Neuronal stem cell (in vitro differentiated cells): ENCODE measurements at regions not wholly inside any gene's neighbourhood (a gene's known extent, or its start where the extent isn't known, plus 50 kb on each side); places are given as distances from the start of the nearest gene placed in this dataset.

ENCODE experiments used
- DNase-seq: peaks from one replicate; pipeline ENCODE4 v3.0.0-alpha.2; 2013; ENCODE audit warnings: low spot score
- H2AFZ ChIP-seq: one replicate; pipeline ENCODE4 v1.6.1; 2013; ENCODE audit warnings: mild to moderate bottlenecking, low read length, inconsistent platforms
- H2AK5ac ChIP-seq: 2 replicates; pipeline ENCODE4 v1.6.1; 2013; ENCODE audit warnings: low read depth, mild to moderate bottlenecking, inconsistent platforms, low read length, moderate library complexity, mixed read lengths
- H2BK120ac ChIP-seq: 2 replicates; pipeline ENCODE4 v1.6.1; 2013; ENCODE audit warnings: low read depth, mild to moderate bottlenecking, inconsistent platforms, low read length, moderate library complexity, mixed read lengths
- H2BK12ac ChIP-seq: one replicate; pipeline ENCODE4 v1.6.1; 2013; ENCODE audit warnings: low read length, inconsistent platforms
- H2BK15ac ChIP-seq: 2 replicates; pipeline ENCODE4 v1.6.1; 2013; ENCODE audit warnings: mild to moderate bottlenecking, low read length, inconsistent platforms, mixed read lengths
- H2BK5ac ChIP-seq: one replicate; pipeline ENCODE4 v1.6.1; 2013; ENCODE audit warnings: inconsistent platforms, mild to moderate bottlenecking, low read length, moderate library complexity
- H3K14ac ChIP-seq: one replicate; pipeline ENCODE4 v1.6.1; 2013; ENCODE audit warnings: low read length, inconsistent platforms
- H3K18ac ChIP-seq: 2 replicates; pipeline ENCODE4 v1.6.1; 2013; ENCODE audit warnings: low read length, inconsistent platforms
- H3K23ac ChIP-seq: 2 replicates; pipeline ENCODE4 v1.6.1; 2013; ENCODE audit warnings: low read depth, mild to moderate bottlenecking, mixed read lengths, low read length, inconsistent platforms; ENCODE audit not compliant: poor library complexity
- H3K27ac ChIP-seq: replicated peaks from 3 replicates; pipeline ENCODE4 v1.5.1; 2013; ENCODE audit warnings: low read length, inconsistent platforms
- H3K27me3 ChIP-seq, 3 experiments: 2 replicates each; pipeline ENCODE4 v1.6.1; 2013; ENCODE audit warnings: low read length in 3 of 3, mild to moderate bottlenecking in 2 of 3, inconsistent platforms in 1 of 3, low read depth in 1 of 3, mixed read lengths in 1 of 3, moderate library complexity in 1 of 3; ENCODE audit not compliant: control insufficient read depth in 3 of 3, insufficient read depth in 3 of 3
- H3K36me3 ChIP-seq, 2 donors: replicated peaks in 1 of 2; 2 replicates each; pipeline ENCODE4 v1.6.1; 2013; ENCODE audit warnings: low read length in 2 of 2; ENCODE audit not compliant: control insufficient read depth in 2 of 2, insufficient read depth in 2 of 2
- H3K4ac ChIP-seq: 2 replicates; pipeline ENCODE4 v1.6.1; 2013; ENCODE audit warnings: inconsistent platforms, mild to moderate bottlenecking, low read length, moderate library complexity
- H3K4me1 ChIP-seq, 2 donors: 1 replicate in 1 of 2; 2 replicates in 1 of 2; pipeline ENCODE4 v1.6.1; 2013; ENCODE audit warnings: low read length in 2 of 2, low read depth in 1 of 2; ENCODE audit not compliant: control insufficient read depth in 2 of 2, insufficient read depth in 1 of 2
- H3K4me2 ChIP-seq: one replicate; pipeline ENCODE4 v1.6.1; 2013; ENCODE audit warnings: mild to moderate bottlenecking, low read length, inconsistent platforms; ENCODE audit not compliant: insufficient read depth, poor library complexity, severe bottlenecking
- H3K4me3 ChIP-seq, 2 donors: 2 replicates each; pipeline ENCODE4 v1.5.1; 2013; ENCODE audit warnings: low read length in 2 of 2, mild to moderate bottlenecking in 2 of 2, inconsistent platforms in 1 of 2, moderate library complexity in 1 of 2
- H3K79me1 ChIP-seq: one replicate; pipeline ENCODE4 v1.6.1; 2013; ENCODE audit warnings: low read depth, mild to moderate bottlenecking, inconsistent platforms, low read length, moderate library complexity
- H3K9ac ChIP-seq: one replicate; pipeline ENCODE4 v1.6.1; 2013; ENCODE audit warnings: mild to moderate bottlenecking, low read depth, low read length, inconsistent platforms; ENCODE audit not compliant: poor library complexity
- H3K9me3 ChIP-seq, 2 donors: replicated peaks in 1 of 2; 2 replicates each; pipeline versions ENCODE3 to v1.6.1; 2013; ENCODE audit warnings: low read length in 2 of 2, mild to moderate bottlenecking in 2 of 2, inconsistent platforms in 1 of 2, low read depth in 1 of 2, mixed read lengths in 1 of 2, moderate library complexity in 1 of 2; ENCODE audit not compliant: control insufficient read depth in 2 of 2, insufficient read depth in 1 of 2
- H4K8ac ChIP-seq: one replicate; pipeline ENCODE4 v1.6.1; 2013; ENCODE audit warnings: low read depth, mild to moderate bottlenecking, inconsistent platforms, low read length, moderate library complexity
- H4K91ac ChIP-seq: one replicate; pipeline ENCODE4 v1.6.1; 2013; ENCODE audit warnings: low read length, low read depth, mild to moderate bottlenecking, inconsistent platforms; ENCODE audit not compliant: poor library complexity
- WGBS, 2 donors: extraction: QIAGEN DNeasy Blood & Tissue Kit; methylation state at CpG; one replicate each; pipeline ENCODE4 v1.1.7; 2013; ENCODE audit warnings: missing lambda C conversion rate in 2 of 2, mixed read lengths in 1 of 2; ENCODE audit not compliant: insufficient read length in 2 of 2, insufficient replicate concordance in 1 of 2; ENCODE audit errors: extremely low coverage in 2 of 2; 5-methylcytosine and 5-hydroxymethylcytosine counted together

GRCh38 chr2:144127693-144128092 lies 392.2 kb downstream of the ZEB2 start:
- no CpG with 5 or more reads among the region's 2 CpGs for WGBS, 2 donors
- Histone ChIP-seq H3K9ac (no peak overlapping the region), H4K8ac (no peak overlapping the region), H3K23ac (no peak overlapping the region), H3K4me3 (no peak overlapping the region), H2AFZ (no peak overlapping the region), H3K4ac (no peak overlapping the region), H3K36me3 (no peaks in the 10 kb centered on the region), H3K4me2 (no peak overlapping the region), H2BK12ac (no peak overlapping the region), H2BK15ac (no peak overlapping the region), H4K91ac (no peak overlapping the region), H2BK120ac (no peak overlapping the region), H2BK5ac (no peak overlapping the region), H3K27ac (no peak overlapping the region), H3K18ac (no peak overlapping the region), H3K79me1 (no peaks in the 10 kb centered on the region), H2AK5ac (no peak overlapping the region), H3K4me1 (no peaks in the 10 kb centered on the region), H3K9me3 (no peaks in the 10 kb centered on the region), H3K27me3 (no peaks in the 10 kb centered on the region), H3K14ac (no peak overlapping the region)
- DNase-seq = no peak

GRCh38 chr2:144126302-144126701 lies 393.6 kb downstream of the ZEB2 start:
- no peak overlapping the region for H2BK5ac ChIP-seq
- no peaks in the 10 kb centered on the region for H3K79me1 ChIP-seq
- no peak overlapping the region for H3K18ac ChIP-seq
- H3K27ac ChIP-seq = no peak overlapping the region
- no peak overlapping the region for H3K4me2 ChIP-seq
- no peaks in the 10 kb centered on the region for H3K36me3 ChIP-seq
- H3K4me1 ChIP-seq = no peaks in the 10 kb centered on the region
- no peaks in the 10 kb centered on the region for H3K27me3 ChIP-seq
- H4K8ac ChIP-seq = no peak overlapping the region
- no peak overlapping the region for H2AK5ac ChIP-seq
- no CpG with 5 or more reads among the region's 1 CpG for WGBS, 2 donors
- H3K14ac ChIP-seq = no peak overlapping the region
- no peak overlapping the region for H3K4ac ChIP-seq
- H3K4me3 ChIP-seq = no peak overlapping the region
- H2BK15ac ChIP-seq = no peak overlapping the region
- H2AFZ ChIP-seq = no peak overlapping the region
- no peak overlapping the region for H4K91ac ChIP-seq
- H2BK12ac ChIP-seq = no peak overlapping the region
- no peak overlapping the region for H3K23ac ChIP-seq
- H2BK120ac ChIP-seq = no peak overlapping the region
- no peak overlapping the region for H3K9ac ChIP-seq
- DNase-seq = no peak
- H3K9me3 ChIP-seq = no peaks in the 10 kb centered on the region

DNA sequence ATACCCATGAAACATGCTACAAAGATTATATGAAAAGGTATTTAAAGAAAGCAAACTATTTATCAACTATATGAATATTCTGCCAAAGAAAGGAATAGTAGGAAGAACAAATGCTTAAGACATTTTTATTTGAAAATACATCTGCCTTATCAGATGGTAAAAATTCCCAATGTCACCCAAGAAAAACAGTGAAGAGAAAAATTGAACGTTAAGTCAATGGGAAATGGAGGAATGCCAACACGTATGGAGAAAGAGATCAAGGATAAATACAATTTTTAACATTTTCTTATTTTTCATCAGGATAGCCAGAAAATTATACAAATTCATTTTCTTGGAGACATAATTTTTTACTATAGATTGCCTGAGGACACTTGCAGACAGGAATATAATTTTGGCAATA lies 394.2 kb downstream of the ZEB2 start:
- Histone ChIP-seq H3K14ac (no peak overlapping the region), H2BK5ac (no peak overlapping the region), H2BK15ac (no peak overlapping the region), H3K79me1 (no peaks in the 10 kb centered on the region), H3K9ac (no peak overlapping the region), H3K4me2 (no peak overlapping the region), H4K91ac (no peak overlapping the region), H2AK5ac (no peak overlapping the region), H3K4me1 (no peaks in the 10 kb centered on the region), H3K27me3 (no peaks in the 10 kb centered on the region), H3K18ac (no peak overlapping the region), H3K9me3 (no peaks in the 10 kb centered on the region), H4K8ac (no peak overlapping the region), H3K27ac (no peak overlapping the region), H3K4me3 (no peak overlapping the region), H3K36me3 (no peaks in the 10 kb centered on the region), H2AFZ (no peak overlapping the region), H2BK12ac (no peak overlapping the region), H3K23ac (no peak overlapping the region), H2BK120ac (no peak overlapping the region), H3K4ac (no peak overlapping the region)
- no peak for DNase-seq
- no CpG with 5 or more reads among the region's 2 CpGs for WGBS, 2 donors

- H3K79me1 ChIP-seq = no peaks in the 10 kb centered on the region
- WGBS, 2 donors = no CpG with 5 or more reads among the region's 4 CpGs
Measured at GRCh38 chr2:144124882-144125281, 395.0 kb downstream of the ZEB2 start.

More at GRCh38 chr2:144124882-144125281, 395.0 kb downstream of the ZEB2 start:
- no peak overlapping the region for H3K27ac ChIP-seq
- H3K18ac ChIP-seq = no peak overlapping the region
- no peaks in the 10 kb centered on the region for H3K27me3 ChIP-seq
- H4K91ac ChIP-seq = no peak overlapping the region
- H3K23ac ChIP-seq = no peak overlapping the region
- no peak overlapping the region for H2AK5ac ChIP-seq
- no peak overlapping the region for H2BK15ac ChIP-seq
- H3K14ac ChIP-seq = no peak overlapping the region
- no peak overlapping the region for H3K9ac ChIP-seq
- H2AFZ ChIP-seq = no peak overlapping the region
- no peaks in the 10 kb centered on the region for H3K36me3 ChIP-seq
- no peaks in the 10 kb centered on the region for H3K4me1 ChIP-seq
- H3K9me3 ChIP-seq = no peaks in the 10 kb centered on the region
- no peak overlapping the region for H4K8ac ChIP-seq
- no peak overlapping the region for H3K4ac ChIP-seq
- no peak overlapping the region for H3K4me3 ChIP-seq
- H2BK120ac ChIP-seq = no peak overlapping the region
- no peak overlapping the region for H2BK12ac ChIP-seq
- DNase-seq = no peak
- H3K4me2 ChIP-seq = no peak overlapping the region
- no peak overlapping the region for H2BK5ac ChIP-seq
